ENCODE measurements at regions not wholly inside any gene's neighbourhood (a gene's known extent, or its start where the extent isn't known, plus 50 kb on each side); places are given as distances from the start of the nearest gene placed in this dataset.

GRCh38 chr15:91751611-91752010 is 101.9 kb upstream of the SLCO3A1 start:
- no peak for DNase-seq
- TF ChIP-seq POLR2A (IDR thresholded peaks at IDR 0.05; ENCODE audit: low read length) (no peak), GATA1 (IDR thresholded peaks at IDR 0.05; ENCODE audit: low read depth, low read length) (no peak)

DNA sequence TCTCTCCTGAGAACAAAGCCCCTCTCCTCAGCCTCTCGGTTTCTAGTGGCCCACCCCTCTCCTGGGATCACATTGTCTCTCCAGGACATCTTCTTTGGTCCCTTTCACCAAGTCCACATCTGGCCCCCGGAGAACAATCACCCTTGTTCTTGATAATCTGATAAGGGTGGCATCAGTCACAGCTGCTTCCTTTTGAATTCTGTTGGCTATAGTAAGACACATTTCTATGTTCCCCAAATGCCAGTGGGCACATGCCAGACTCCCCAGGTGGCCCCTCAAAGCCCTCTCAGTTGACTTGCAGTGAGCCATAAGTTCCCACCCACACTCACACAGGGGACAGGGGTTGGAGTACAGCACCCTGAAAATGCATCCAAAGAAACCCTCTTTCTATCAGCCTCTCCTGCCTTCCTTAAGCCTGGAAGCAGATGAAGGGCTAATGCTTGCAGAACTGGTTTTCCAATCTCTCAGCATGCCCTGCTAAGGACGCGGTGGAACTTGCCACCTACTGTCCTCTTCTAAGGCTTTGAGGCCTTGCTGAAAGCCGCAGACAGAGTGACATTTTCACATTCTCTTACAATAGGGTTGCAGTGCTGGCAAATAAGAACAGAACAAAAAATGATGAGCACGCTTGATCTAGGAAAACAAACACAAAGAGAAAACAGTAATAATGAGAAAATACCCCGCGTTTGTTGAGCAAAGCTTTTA is 101.3 kb upstream of the SLCO3A1 start:
- TF ChIP-seq POLR2A (IDR thresholded peaks at IDR 0.05; ENCODE audit: low read length) (no peak), GATA1 (IDR thresholded peaks at IDR 0.05; ENCODE audit: low read depth, low read length) (no peak)
- no peak for DNase-seq

- TF ChIP-seq GATA1 (IDR thresholded peaks at IDR 0.05; ENCODE audit: low read depth, low read length) (no peak), POLR2A (IDR thresholded peaks at IDR 0.05; ENCODE audit: low read length) (no peak)
Observed at GRCh38 chr15:91759560-91759959, 93.9 kb upstream of the SLCO3A1 start.

GRCh38 chr15:91765660-91766059 is 87.8 kb upstream of the SLCO3A1 start:
- TF ChIP-seq GATA1 (IDR thresholded peaks at IDR 0.05; ENCODE audit: low read depth, low read length) = no peak
- no peak for TF ChIP-seq POLR2A (IDR thresholded peaks at IDR 0.05; ENCODE audit: low read length)
- no peak for DNase-seq

More at GRCh38 chr15:91759560-91759959, 93.9 kb upstream of the SLCO3A1 start:
- DNase-seq = no peak

DNA sequence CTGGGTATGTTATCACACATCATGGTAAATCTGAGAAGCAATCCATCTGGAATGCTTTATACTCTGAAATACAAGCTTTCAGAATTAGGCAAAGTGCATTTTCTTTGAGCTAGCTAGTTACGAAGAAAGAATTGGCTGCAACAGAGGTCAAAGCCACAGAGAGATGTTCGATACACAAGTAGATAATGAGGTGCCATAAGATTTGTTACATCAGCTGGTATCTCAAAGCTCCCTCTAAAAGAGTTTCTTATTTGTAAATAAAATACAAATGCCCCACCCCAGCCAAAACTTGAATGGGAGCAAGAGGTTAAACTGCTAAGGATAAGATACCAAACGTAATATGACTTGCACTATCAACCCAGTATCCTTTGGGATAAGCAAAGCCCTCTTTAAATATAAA is 84.0 kb upstream of the SLCO3A1 start:
- no peak for DNase-seq
- TF ChIP-seq GATA1 (IDR thresholded peaks at IDR 0.05; ENCODE audit: low read depth, low read length) (no peak), POLR2A (IDR thresholded peaks at IDR 0.05; ENCODE audit: low read length) (no peak)

- no peak for DNase-seq
- no peak for TF ChIP-seq GATA1 (IDR thresholded peaks at IDR 0.05; ENCODE audit: low read depth, low read length)
- TF ChIP-seq POLR2A (IDR thresholded peaks at IDR 0.05; ENCODE audit: low read length) = no peak
Observed at GRCh38 chr15:91769894-91770293, 83.6 kb upstream of the SLCO3A1 start.

DNA sequence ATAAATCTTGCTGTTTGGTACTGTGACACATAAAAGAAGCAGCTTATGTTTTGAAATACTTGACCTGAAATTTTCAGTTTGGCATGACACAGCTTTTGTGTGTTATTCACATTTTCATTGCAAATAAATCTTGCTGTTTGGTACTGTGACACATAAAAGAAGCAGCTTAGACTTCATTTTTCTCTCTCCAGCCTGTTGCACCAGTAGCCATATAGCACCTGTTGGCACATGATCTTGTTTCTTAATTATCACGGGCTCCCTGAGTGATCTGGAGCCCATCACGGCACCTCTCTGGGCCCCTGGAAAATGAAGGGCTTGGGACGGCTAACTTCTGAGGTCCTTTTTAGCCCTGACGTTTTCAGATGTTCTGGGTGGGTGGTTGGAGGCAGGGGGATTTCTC is 77.4 kb upstream of the SLCO3A1 start:
- TF ChIP-seq POLR2A (IDR thresholded peaks at IDR 0.05; ENCODE audit: low read length) (no peak), GATA1 (IDR thresholded peaks at IDR 0.05; ENCODE audit: low read depth, low read length) (no peak)
- no peak for DNase-seq

- TF ChIP-seq POLR2A (IDR thresholded peaks at IDR 0.05; ENCODE audit: low read length) (no peak), GATA1 (IDR thresholded peaks at IDR 0.05; ENCODE audit: low read depth, low read length) (no peak)
- no peak for DNase-seq
Observed at GRCh38 chr15:91779960-91780359, 73.5 kb upstream of the SLCO3A1 start.

DNA sequence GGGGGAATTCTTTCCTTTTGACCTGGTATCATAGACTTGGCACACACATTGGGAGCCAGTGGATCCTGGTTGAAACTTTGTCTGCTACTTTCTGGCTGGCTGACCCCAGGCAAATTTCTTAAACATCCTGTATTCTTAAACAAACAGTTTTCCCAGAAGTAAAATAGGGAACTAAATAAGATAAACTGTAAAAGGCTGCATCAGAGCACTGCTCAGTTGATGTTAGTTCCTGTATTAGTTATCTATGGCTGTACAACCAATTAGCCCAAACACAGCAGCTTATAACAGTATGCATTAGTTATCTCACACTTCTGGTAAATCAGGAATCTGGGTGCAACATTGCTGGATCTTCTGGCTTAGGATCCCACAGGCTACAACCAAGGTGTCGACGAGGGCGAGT is 73.1 kb upstream of the SLCO3A1 start:
- no peak for DNase-seq
- TF ChIP-seq POLR2A (IDR thresholded peaks at IDR 0.05; ENCODE audit: low read length) = no peak

GRCh38 chr15:91782221-91782620 is 71.3 kb upstream of the SLCO3A1 start:
- DNase-seq = no peak
- TF ChIP-seq POLR2A (IDR thresholded peaks at IDR 0.05; ENCODE audit: low read length) (no peak), GATA1 (IDR thresholded peaks at IDR 0.05; ENCODE audit: low read depth, low read length) (no peak)

DNA sequence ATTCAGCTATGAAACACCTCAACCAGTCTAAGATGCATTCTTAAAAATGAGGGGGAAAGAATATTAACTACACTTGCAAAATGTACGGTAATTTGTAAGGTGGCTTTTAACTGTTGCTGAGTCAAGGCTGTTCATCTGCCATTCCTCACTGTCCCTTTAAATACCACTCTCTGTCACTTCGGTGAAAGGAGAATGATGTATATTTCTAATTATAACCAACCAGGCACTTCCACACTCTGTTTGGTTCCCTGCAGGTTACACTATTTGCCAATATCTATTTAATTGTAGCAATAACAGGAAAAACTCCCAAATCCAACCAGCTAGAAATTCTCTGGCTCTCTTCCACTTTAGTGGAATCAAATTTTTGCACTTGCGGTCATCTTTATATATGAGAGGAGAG is 70.5 kb upstream of the SLCO3A1 start:
- no peak for DNase-seq

GRCh38 chr15:91783451-91783850 is 70.1 kb upstream of the SLCO3A1 start:
- no peak for DNase-seq
- TF ChIP-seq POLR2A (IDR thresholded peaks at IDR 0.05; ENCODE audit: low read length) = no peak
- TF ChIP-seq GATA1 (IDR thresholded peaks at IDR 0.05; ENCODE audit: low read depth, low read length) = no peak

More for the DNA sequence above, 70.5 kb upstream of the SLCO3A1 start:
- TF ChIP-seq POLR2A (IDR thresholded peaks at IDR 0.05; ENCODE audit: low read length) (no peak), GATA1 (IDR thresholded peaks at IDR 0.05; ENCODE audit: low read depth, low read length) (no peak)

DNA sequence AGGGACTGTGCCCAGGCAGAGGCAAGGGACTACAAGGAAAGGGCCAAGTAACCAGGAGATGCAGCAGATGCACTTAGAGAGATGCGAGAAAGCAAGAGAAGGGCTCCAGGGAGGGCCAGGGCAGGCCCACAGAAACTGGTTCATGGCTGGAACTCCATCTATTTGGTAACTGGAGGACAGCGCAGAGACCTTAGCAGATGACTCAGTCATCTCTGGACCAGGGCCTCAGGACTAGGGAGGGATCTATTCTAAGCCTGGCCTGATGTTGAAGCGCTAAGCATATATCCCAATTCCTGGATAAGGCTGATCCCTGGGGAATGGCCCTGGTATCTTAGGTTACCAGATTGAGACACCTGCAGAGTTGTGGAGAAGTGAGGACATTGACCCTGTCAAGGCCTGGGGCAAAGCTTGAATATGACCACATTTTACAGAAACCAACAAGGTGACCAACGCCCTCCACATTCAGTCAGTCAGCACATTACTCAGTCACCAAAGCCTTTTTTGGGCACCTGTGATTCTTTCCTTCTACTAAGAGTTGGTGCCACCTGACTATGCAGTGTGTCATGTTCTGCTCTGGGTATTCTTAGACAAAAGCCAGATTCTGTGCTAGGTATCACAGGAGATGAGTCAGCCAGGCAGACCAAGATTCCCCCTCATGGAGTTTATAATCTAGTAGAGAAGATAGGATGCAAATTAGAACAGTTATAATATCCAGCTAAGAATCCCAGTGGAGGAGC is 68.4 kb upstream of the SLCO3A1 start:
- no peak for DNase-seq
- TF ChIP-seq GATA1 (IDR thresholded peaks at IDR 0.05; ENCODE audit: low read depth, low read length) = no peak
- TF ChIP-seq POLR2A (IDR thresholded peaks at IDR 0.05; ENCODE audit: low read length) = no peak

GRCh38 chr15:91787198-91787597 is 66.3 kb upstream of the SLCO3A1 start:
- TF ChIP-seq GATA1 (IDR thresholded peaks at IDR 0.05; ENCODE audit: low read depth, low read length) = no peak
- no peak for TF ChIP-seq POLR2A (IDR thresholded peaks at IDR 0.05; ENCODE audit: low read length)

GRCh38 chr15:91789136-91789535 is 64.4 kb upstream of the SLCO3A1 start:
- no peak for TF ChIP-seq POLR2A (IDR thresholded peaks at IDR 0.05; ENCODE audit: low read length)
- TF ChIP-seq GATA1 (IDR thresholded peaks at IDR 0.05; ENCODE audit: low read depth, low read length) = no peak
- no peak for DNase-seq

More at GRCh38 chr15:91787198-91787597, 66.3 kb upstream of the SLCO3A1 start:
- no peak for DNase-seq
